AG04450 (cell line): ENCODE measurements at regions not wholly inside any gene's neighbourhood (a gene's known extent, or its start where the extent isn't known, plus 50 kb on each side); places are given as distances from the start of the nearest gene placed in this dataset.

Experiments used
- CTCF ChIA-PET: fragments of 300-600, 350-600 bp; formaldehyde crosslinking; extraction: SDS; loops from one replicate; lab custom pipeline; 2022; ENCODE audit warnings: antibody characterized with exemption, inconsistent platforms; lab: Charles Lee
- POLR2A ChIA-PET: fragments of 350-600 bp; formaldehyde crosslinking; extraction: SDS; loops from one replicate; lab custom pipeline; 2021; ENCODE audit warnings: antibody characterized with exemption, inconsistent platforms; lab: Yijun Ruan, JAX
- DNase-seq: peaks from one replicate; pipeline ENCODE4 v3.0.0-alpha.2; 2011; ENCODE audit warnings: low read depth, low spot score
- H3K27ac ChIP-seq: one replicate; pipeline ENCODE4 v1.5.1; 2012; ENCODE audit warnings: low read depth, low read length, control low read depth
- H3K27me3 ChIP-seq: one replicate; pipeline ENCODE4 v1.6.0; 2012; ENCODE audit warnings: low read length; ENCODE audit not compliant: control insufficient read depth, insufficient read depth
- H3K4me3 ChIP-seq: 2 replicates; pipeline ENCODE4 v1.5.1; 2011; ENCODE audit warnings: mild to moderate bottlenecking, low read depth, low read length, control low read depth
- H3K9me3 ChIP-seq: 2 replicates; pipeline ENCODE4 v1.5.1; 2012; ENCODE audit warnings: low read length; ENCODE audit not compliant: control insufficient read depth, insufficient read depth
- TF ChIP-seq, protein P1 (sequence below): IDR thresholded peaks from 2 replicates; pipeline ENCODE4 v1.5.1; 2011; ENCODE audit warnings: low read depth, low read length, control low read depth, inconsistent platforms

DNA sequence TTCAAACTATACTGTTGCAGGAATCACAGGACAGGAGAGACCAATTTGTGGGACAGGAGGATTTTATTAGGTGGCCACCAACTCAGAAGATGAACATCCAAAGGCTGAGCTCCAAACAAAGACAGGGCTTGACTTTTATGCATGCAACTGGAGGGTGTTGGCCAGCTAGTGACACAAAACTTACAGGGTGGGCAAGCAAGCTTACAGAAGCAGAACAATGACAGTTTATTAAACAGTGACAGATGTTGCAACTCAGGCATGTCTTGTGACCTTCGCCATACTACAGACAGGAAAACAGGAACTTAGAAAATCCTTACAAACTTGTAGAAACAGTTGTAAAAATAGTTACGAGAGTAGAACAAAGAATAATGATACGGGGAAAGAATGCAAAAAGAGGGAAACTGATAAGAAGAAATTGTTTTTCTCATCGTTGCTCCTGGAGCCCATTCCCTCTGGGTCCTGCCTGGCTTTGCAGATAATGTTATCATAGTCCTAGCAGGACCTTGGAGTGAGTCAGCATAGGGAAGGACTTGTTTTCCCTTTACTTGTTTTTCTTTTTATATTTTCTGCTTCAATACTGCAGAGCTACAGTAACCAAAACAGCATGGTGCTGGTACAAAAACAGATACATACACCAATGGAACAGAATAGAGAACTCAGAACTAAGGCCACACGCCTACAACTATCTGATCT is 2083.0 kb upstream of the ACO1 start:
- TF ChIP-seq, protein P1, sequence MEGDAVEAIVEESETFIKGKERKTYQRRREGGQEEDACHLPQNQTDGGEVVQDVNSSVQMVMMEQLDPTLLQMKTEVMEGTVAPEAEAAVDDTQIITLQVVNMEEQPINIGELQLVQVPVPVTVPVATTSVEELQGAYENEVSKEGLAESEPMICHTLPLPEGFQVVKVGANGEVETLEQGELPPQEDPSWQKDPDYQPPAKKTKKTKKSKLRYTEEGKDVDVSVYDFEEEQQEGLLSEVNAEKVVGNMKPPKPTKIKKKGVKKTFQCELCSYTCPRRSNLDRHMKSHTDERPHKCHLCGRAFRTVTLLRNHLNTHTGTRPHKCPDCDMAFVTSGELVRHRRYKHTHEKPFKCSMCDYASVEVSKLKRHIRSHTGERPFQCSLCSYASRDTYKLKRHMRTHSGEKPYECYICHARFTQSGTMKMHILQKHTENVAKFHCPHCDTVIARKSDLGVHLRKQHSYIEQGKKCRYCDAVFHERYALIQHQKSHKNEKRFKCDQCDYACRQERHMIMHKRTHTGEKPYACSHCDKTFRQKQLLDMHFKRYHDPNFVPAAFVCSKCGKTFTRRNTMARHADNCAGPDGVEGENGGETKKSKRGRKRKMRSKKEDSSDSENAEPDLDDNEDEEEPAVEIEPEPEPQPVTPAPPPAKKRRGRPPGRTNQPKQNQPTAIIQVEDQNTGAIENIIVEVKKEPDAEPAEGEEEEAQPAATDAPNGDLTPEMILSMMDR, result no peak
- H3K27ac ChIP-seq, result no peak overlapping the region
- POLR2A ChIA-PET, result interaction anchor here (0.6 kb wide), 1 partner anchor 171 kb away, joined by 7 read pairs; no protein-coding TSS in a partner anchor
- H3K4me3 ChIP-seq, result no peak overlapping the region
- CTCF ChIA-PET, result no interaction called here
- H3K27me3 ChIP-seq, result no peaks in the 10 kb centered on the region
- H3K9me3 ChIP-seq, result peaks cover 17% of the 10 kb centered on the region
- no peak for DNase-seq

DNA sequence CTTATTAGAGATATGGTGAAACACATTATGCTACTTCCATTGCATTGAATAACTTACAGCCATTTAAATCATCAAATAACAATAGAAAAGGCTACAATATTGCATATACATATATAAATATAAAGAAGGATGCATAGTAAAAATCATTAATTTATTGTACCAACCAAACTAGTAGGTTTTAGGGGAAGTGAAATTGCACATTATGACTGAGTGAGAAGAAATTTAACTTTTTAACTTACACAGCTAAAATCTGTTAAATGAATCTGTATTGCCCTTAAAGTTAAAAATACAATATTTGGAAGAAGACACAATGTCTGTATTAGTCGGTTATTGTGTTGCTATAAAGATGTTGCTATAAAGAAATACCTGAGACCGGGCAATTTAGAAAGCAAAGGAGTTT is 2073.7 kb upstream of the ACO1 start:
- ChIA-PET CTCF (no interaction called here), POLR2A (no interaction called here)
- no peak overlapping the region for H3K4me3 ChIP-seq

DNA sequence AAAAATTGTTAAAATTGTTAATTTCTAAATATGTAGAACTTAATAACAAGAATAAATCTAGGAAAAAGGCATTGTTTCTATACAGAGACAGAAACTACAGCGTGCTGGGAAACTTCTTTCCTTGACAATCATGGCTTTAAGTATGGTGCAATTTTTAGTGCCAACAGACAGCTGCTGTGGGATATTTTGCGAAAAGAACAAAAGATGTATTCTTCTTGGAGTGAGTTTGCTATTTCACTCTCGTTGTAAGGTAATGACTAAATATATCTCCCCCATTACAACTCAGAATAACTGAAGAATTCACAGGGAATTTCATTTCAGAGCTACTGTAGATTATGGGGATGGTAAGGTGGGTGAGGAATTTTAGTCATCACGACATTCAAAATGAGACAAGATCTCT is 2055.0 kb upstream of the ACO1 start:
- TF ChIP-seq, protein P1, result no peak
- no peak overlapping the region for H3K4me3 ChIP-seq
- peaks cover 6% of the 10 kb centered on the region; the same call in 1 of the 2 replicates for H3K9me3 ChIP-seq
- DNase-seq, result no peak
- no peak overlapping the region for H3K27ac ChIP-seq
- POLR2A ChIA-PET, result no interaction called here
- CTCF ChIA-PET, result no interaction called here
- H3K27me3 ChIP-seq, result no peaks in the 10 kb centered on the region

More for the DNA sequence above, 2073.7 kb upstream of the ACO1 start:
- no peak for DNase-seq
- TF ChIP-seq, protein P1, result no peak
- Histone ChIP-seq H3K9me3 (peaks cover 8% of the 10 kb centered on the region; the same call in 1 of the 2 replicates), H3K27ac (no peak overlapping the region), H3K27me3 (no peaks in the 10 kb centered on the region)

DNA sequence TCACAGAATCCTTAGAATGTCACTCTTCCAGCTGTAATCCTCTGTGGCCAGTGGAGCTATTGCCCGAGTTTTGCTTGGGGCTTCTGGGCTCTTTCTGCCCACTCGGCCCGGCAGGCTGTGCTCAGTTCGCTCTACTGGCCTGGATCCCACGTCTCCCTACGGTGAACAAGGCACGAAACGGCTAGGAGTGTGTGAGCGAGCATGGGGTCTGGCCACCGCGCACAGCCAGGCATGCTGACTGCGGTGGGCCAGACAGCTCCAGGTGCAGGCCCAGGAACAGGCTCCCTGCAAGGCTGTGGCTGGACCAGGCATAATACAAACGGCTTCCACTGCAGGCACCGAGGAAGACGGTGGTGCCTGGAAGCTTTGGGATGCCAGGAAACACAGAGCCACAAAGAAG is 2035.5 kb upstream of the ACO1 start:
- TF ChIP-seq, protein P1, result no peak
- Histone ChIP-seq H3K4me3 (no peak overlapping the region), H3K27me3 (no peaks in the 10 kb centered on the region), H3K9me3 (peaks cover 18% of the 10 kb centered on the region), H3K27ac (no peak overlapping the region)
- ChIA-PET POLR2A (no interaction called here), CTCF (no interaction called here)
- DNase-seq, result no peak

DNA sequence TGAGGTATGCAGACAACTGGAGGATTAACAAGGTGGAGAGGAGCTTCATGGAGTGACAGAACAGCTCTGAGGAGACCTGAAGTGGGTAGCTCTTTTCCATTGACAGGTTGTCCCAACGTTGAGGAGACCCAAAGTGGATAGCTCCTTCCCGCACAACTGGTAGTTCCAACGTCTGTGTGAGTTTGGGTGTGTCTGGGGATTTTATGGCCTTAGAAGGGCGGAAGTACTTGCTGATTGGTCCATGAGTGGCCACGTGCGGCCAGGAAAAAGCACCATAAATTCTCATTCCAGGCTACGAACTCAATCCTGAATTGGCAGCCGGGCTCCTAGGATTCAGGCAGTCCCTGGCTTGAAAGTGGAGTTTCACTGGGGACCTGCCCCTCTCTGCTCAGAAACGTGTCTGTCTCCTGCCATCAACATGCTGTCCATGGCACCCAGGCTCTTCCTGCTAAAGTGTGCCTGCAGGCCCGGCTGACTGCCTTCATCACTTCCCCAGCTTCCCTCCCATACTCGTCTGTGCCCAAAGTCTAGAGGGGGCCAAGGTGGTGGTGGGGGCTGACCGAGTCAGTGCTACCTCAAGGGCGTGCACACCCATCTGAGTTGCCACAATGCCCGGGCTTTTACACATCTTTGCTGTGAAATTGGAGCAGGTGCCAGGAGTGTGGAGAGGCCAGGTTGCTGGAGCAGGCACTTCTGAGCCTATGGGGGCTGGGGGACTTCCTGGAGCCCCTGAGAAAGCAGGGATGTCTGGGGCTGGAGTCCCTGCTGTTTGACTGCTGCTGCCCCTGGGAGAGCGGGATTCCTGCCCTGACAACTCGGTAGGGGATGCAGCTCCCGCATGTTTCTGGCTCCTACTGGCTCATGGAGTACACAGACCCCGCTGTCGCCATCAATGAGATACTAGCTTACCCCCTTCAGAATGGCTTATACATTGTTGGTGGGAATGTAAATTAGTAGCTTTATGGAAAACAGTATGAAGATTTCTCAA is 2034.6 kb upstream of the ACO1 start:
- CTCF ChIA-PET, result no interaction called here
- Histone ChIP-seq H3K27me3 (no peaks in the 10 kb centered on the region), H3K9me3 (peaks cover 18% of the 10 kb centered on the region), H3K4me3 (no peak overlapping the region), H3K27ac (no peak overlapping the region)
- DNase-seq, result no peak
- TF ChIP-seq, protein P1, result no peak
- POLR2A ChIA-PET, result no interaction called here
